Kidney (tissue), 13 donors: ENCODE measurements at regions not wholly inside any gene's neighbourhood (a gene's known extent, or its start where the extent isn't known, plus 50 kb on each side); places are given as distances from the start of the nearest gene placed in this dataset.
A peak's percentile ranks its signal among the peaks of the same experiment; 100 is the strongest.
"Not testable (repeated sequence)": the region's sequence is repeated elsewhere in the genome, so short reads cannot be mapped to it uniquely, and the experiment has no call there.

Experiments
- DNase-seq, 5 donors: peaks; one replicate each; pipeline ENCODE4 v3.0.0-alpha.2; 2013 to 2020
- FAIRE-seq: peaks from 2 replicates; lab custom pipeline; 2012; peaks lifted over from hg19 to GRCh38; lab: Jason Lieb, UNC
- H3K27ac ChIP-seq, 2 donors: one replicate each; pipeline ENCODE4 v1.7.0; 2013; ENCODE audit warnings: low read depth in 2 of 2, low read length in 2 of 2, inconsistent platforms in 1 of 2
- H3K27me3 ChIP-seq: one replicate; pipeline ENCODE4 v1.7.1; 2013; ENCODE audit warnings: low read length, inconsistent platforms; ENCODE audit not compliant: control insufficient read depth, insufficient read depth
- H3K36me3 ChIP-seq, 3 donors: one replicate each; pipeline versions ENCODE4 v1.7.0 to v1.7.1; 2013; ENCODE audit warnings: low read length in 3 of 3, control low read depth in 1 of 3, inconsistent platforms in 1 of 3; ENCODE audit not compliant: insufficient read depth in 3 of 3, control insufficient read depth in 2 of 3
- H3K4me1 ChIP-seq, 3 donors: one replicate each; pipeline versions ENCODE4 v1.7.0 to v1.7.1; 2013; ENCODE audit warnings: low read length in 3 of 3, inconsistent platforms in 1 of 3, low read depth in 1 of 3; ENCODE audit not compliant: control insufficient read depth in 2 of 3, insufficient read depth in 2 of 3
- H3K4me3 ChIP-seq, 3 donors: one replicate each; pipeline versions ENCODE4 v1.7.0 to v1.8.1; 2013; ENCODE audit warnings: low read length in 3 of 3, control low read depth in 1 of 3, inconsistent platforms in 1 of 3
- H3K9ac ChIP-seq, 3 donors: one replicate each; pipeline versions ENCODE4 v1.7.0 to v1.7.1; 2013; ENCODE audit warnings: low read length in 3 of 3, control low read depth in 1 of 3, inconsistent platforms in 1 of 3
- H3K9me3 ChIP-seq, 3 donors: one replicate each; pipeline versions ENCODE4 v1.7.0 to v1.7.1; 2013; ENCODE audit warnings: low read length in 3 of 3, control low read depth in 1 of 3, inconsistent platforms in 1 of 3; ENCODE audit not compliant: control insufficient read depth in 2 of 3, insufficient read depth in 1 of 3
- intact Hi-C: fragments of 100-400 bp; cut with DNase I; formaldehyde crosslinking; loops from one replicate; pipeline ENCODE4 v1.11.1; 2022
- TF ChIP-seq, protein P1 (sequence below): IDR thresholded peaks from 3 replicates; pipeline ENCODE4 v1.5.1; 2012; ENCODE audit warnings: mild to moderate bottlenecking, moderate library complexity, borderline replicate concordance; ENCODE audit not compliant: insufficient read depth; ENCODE audit errors: extremely low read depth
- donor health status: control.
- donor health status: control.
- donor health status: control.
- donor health status: control.
- donor health status: control.
- donor health status: DM: yes; HTN: yes; CAD: no.
- donor health status: Normal renal cell carcinoma (clear cell type).

GRCh38 chr10:4902571-4903011 lies 60.6 kb upstream of the AKR1C1 start:
- Histone ChIP-seq H3K27me3 (no peaks in the 10 kb centered on the region), H3K36me3 (no peaks in the 10 kb centered on the region), H3K4me1 (peaks cover 0 to 3% (median 2%) of the 10 kb centered on the region in 3 donors), H3K9me3 (no peaks in the 10 kb centered on the region), H3K4me3 (no peak overlapping the region), H3K27ac (peak overlapping the region; percentile 37 to 63), H3K9ac (no peak overlapping the region)
- DNase-seq (peak in 1 of 5 donors; percentile 21), FAIRE-seq (no peak)
- intact Hi-C loops = no loop called here
- TF ChIP-seq, protein P1, sequence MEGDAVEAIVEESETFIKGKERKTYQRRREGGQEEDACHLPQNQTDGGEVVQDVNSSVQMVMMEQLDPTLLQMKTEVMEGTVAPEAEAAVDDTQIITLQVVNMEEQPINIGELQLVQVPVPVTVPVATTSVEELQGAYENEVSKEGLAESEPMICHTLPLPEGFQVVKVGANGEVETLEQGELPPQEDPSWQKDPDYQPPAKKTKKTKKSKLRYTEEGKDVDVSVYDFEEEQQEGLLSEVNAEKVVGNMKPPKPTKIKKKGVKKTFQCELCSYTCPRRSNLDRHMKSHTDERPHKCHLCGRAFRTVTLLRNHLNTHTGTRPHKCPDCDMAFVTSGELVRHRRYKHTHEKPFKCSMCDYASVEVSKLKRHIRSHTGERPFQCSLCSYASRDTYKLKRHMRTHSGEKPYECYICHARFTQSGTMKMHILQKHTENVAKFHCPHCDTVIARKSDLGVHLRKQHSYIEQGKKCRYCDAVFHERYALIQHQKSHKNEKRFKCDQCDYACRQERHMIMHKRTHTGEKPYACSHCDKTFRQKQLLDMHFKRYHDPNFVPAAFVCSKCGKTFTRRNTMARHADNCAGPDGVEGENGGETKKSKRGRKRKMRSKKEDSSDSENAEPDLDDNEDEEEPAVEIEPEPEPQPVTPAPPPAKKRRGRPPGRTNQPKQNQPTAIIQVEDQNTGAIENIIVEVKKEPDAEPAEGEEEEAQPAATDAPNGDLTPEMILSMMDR = no peak

- FAIRE-seq, intact Hi-C loops, H3K9ac ChIP-seq, H3K27ac ChIP-seq, H3K27me3 ChIP-seq, H3K4me3 ChIP-seq, H3K36me3 ChIP-seq, DNase-seq, H3K9me3 ChIP-seq, H3K4me1 ChIP-seq: not testable (repeated sequence)
These were observed 60.1 kb upstream of the AKR1C1 start for GRCh38 chr10:4903126-4903525.

DNA sequence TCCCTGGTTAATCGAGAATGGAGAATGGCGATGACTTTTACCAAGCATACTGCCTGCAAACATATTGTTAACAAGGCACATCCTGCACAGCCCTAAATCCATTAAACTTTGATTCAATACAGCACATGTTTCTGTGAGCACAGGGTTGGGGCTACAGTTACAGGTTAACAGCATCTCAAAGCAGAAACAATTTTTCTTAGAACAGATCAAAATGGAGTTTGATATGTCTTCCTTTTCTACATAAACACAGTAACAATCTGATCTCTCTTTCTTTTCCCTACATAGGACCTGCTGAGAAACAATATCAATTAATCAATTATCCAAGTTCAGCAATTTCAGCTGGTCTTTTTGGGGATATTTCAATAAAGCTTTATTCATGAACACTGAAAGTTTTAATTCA lies 59.5 kb upstream of the AKR1C1 start:
- DNase-seq, FAIRE-seq, H3K36me3 ChIP-seq, intact Hi-C loops, H3K27me3 ChIP-seq, H3K27ac ChIP-seq, H3K9ac ChIP-seq, H3K9me3 ChIP-seq, H3K4me1 ChIP-seq, H3K4me3 ChIP-seq: not testable (repeated sequence)

DNA sequence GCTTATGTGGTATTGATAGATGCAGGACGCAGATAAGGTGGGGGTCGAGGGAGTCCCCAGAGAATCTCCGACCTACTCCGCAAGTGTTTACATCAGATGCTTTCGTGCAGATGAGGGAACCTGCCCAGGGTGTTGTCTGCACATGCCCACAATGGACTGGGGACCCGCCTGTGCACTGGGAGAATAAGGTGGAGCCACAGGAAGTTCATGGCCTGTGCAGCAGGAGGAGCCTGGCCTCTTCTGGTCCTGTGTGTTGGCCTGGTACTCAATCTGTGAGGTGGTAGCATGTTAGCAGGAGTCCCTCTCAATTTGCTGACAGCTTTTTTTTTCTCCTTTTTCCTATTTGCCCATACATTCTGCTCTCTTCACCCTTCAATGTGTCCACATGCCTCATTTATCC lies 54.1 kb upstream of the AKR1C1 start:
- FAIRE-seq = no peak

More for the DNA sequence above, 54.1 kb upstream of the AKR1C1 start:
- H3K9ac ChIP-seq = no peak overlapping the region
- no peak overlapping the region for H3K4me3 ChIP-seq
- no peaks in the 10 kb centered on the region for H3K36me3 ChIP-seq
- H3K27me3 ChIP-seq = no peaks in the 10 kb centered on the region
- intact Hi-C loops = no loop called here
- TF ChIP-seq, protein P1 = no peak
- no peaks in the 10 kb centered on the region for H3K9me3 ChIP-seq
- no peak overlapping the region for H3K27ac ChIP-seq
- H3K4me1 ChIP-seq = no peaks in the 10 kb centered on the region
- no peak for DNase-seq
